Stimulated activated naive B cell treated with anti-CD40 and anti-IgM and Interleukin-4, amounts not matched to agents 10 μg/mL and 1 μg/mL and 100 μg/mL, for 72 hours (primary cell): ENCODE measurements at regions not wholly inside any gene's neighbourhood (a gene's known extent, or its start where the extent isn't known, plus 50 kb on each side); places are given as distances from the start of the nearest gene placed in this dataset.

Experiments
- ATAC-seq, 2 donors: fragments of 150-1000 bp; cut with Tn5 transposase; replicated peaks; 2 replicates each; pipeline ENCODE4 v1.10.0; 2021; ENCODE audit warnings: moderate library complexity in 1 of 2
- DNase-seq: peaks from one replicate; pipeline ENCODE4 v3.0.0; 2021
- H3K27ac Mint-ChIP-seq: one replicate; pipeline ENCODE4 v1.8.0; 2022; ENCODE audit warnings: mild to moderate bottlenecking, mixed read lengths
- H3K27me3 Mint-ChIP-seq, 2 donors: one replicate each; pipeline ENCODE4 v1.8.0; 2022; ENCODE audit warnings: mixed read lengths in 2 of 2
- H3K36me3 Mint-ChIP-seq, 2 donors: one replicate each; pipeline ENCODE4 v1.8.0; 2022; ENCODE audit warnings: mixed read lengths in 2 of 2, mild to moderate bottlenecking in 1 of 2
- H3K4me1 Mint-ChIP-seq, 2 donors: one replicate each; pipeline ENCODE4 v1.8.0; 2022; ENCODE audit warnings: mixed read lengths in 2 of 2, mild to moderate bottlenecking in 1 of 2
- H3K4me3 Mint-ChIP-seq, 2 donors: one replicate each; pipeline ENCODE4 v1.8.0; 2022; ENCODE audit warnings: mild to moderate bottlenecking in 2 of 2, mixed read lengths in 2 of 2, moderate library complexity in 1 of 2
- H3K9me3 Mint-ChIP-seq, 2 donors: one replicate each; pipeline ENCODE4 v1.8.0; 2022; ENCODE audit warnings: mixed read lengths in 2 of 2, mild to moderate bottlenecking in 1 of 2

- DNase-seq (no peak), ATAC-seq (no peak)
- Mint-ChIP-seq H3K9me3 (peaks cover 6 to 11% of the 10 kb centered on the region in 2 donors), H3K4me3 (no peak overlapping the region), H3K27me3 (no peaks in the 10 kb centered on the region), H3K36me3 (no peaks in the 10 kb centered on the region), H3K27ac (no peak overlapping the region), H3K4me1 (no peaks in the 10 kb centered on the region)
Observed at GRCh38 chr14:44010595-44010994, 496.5 kb downstream of the FSCB start.

GRCh38 chr14:44010071-44010470 is 497.0 kb downstream of the FSCB start:
- Mint-ChIP-seq H3K27ac (no peak overlapping the region), H3K4me1 (no peaks in the 10 kb centered on the region), H3K36me3 (no peaks in the 10 kb centered on the region), H3K4me3 (no peak overlapping the region), H3K27me3 (no peaks in the 10 kb centered on the region), H3K9me3 (peaks cover 6 to 12% of the 10 kb centered on the region in 2 donors)
- ATAC-seq: no peak
- no peak for DNase-seq

- ATAC-seq (no peak), DNase-seq (no peak)
- no peaks in the 10 kb centered on the region for H3K27me3 Mint-ChIP-seq
- no peak overlapping the region for H3K27ac Mint-ChIP-seq
- H3K4me1 Mint-ChIP-seq: no peaks in the 10 kb centered on the region
- H3K4me3 Mint-ChIP-seq: no peak overlapping the region
- H3K9me3 Mint-ChIP-seq: peaks cover 8 to 15% of the 10 kb centered on the region in 2 donors
- H3K36me3 Mint-ChIP-seq: no peaks in the 10 kb centered on the region
Observed at GRCh38 chr14:44009642-44010041, 497.4 kb downstream of the FSCB start.

GRCh38 chr14:43988989-43989388 is 518.1 kb downstream of the FSCB start:
- ATAC-seq (no peak), DNase-seq (no peak)
- H3K36me3 Mint-ChIP-seq: no peaks in the 10 kb centered on the region
- no peak overlapping the region for H3K4me3 Mint-ChIP-seq
- H3K27me3 Mint-ChIP-seq: no peaks in the 10 kb centered on the region
- peaks cover 3 to 9% of the 10 kb centered on the region in 2 donors for H3K9me3 Mint-ChIP-seq
- H3K4me1 Mint-ChIP-seq: no peaks in the 10 kb centered on the region
- H3K27ac Mint-ChIP-seq: no peak overlapping the region

- Mint-ChIP-seq H3K4me3 (no peak overlapping the region), H3K27ac (no peak overlapping the region), H3K36me3 (no peaks in the 10 kb centered on the region), H3K4me1 (no peaks in the 10 kb centered on the region), H3K27me3 (no peaks in the 10 kb centered on the region), H3K9me3 (peaks cover 4 to 12% of the 10 kb centered on the region in 2 donors)
- ATAC-seq: no peak
- no peak for DNase-seq
Observed at GRCh38 chr14:43983721-43984120, 523.4 kb downstream of the FSCB start.

GRCh38 chr14:43981135-43981768 is 525.8 kb downstream of the FSCB start:
- DNase-seq: no peak
- ATAC-seq: no peak
- Mint-ChIP-seq H3K4me1 (no peaks in the 10 kb centered on the region), H3K9me3 (peaks cover 7 to 13% of the 10 kb centered on the region in 2 donors), H3K27ac (no peak overlapping the region), H3K36me3 (no peaks in the 10 kb centered on the region), H3K4me3 (no peak overlapping the region), H3K27me3 (no peaks in the 10 kb centered on the region)

- DNase-seq (no peak), ATAC-seq (no peak)
- Mint-ChIP-seq H3K4me1 (no peaks in the 10 kb centered on the region), H3K9me3 (peaks cover 0 to 9% of the 10 kb centered on the region in 2 donors), H3K27ac (no peak overlapping the region), H3K4me3 (no peak overlapping the region), H3K27me3 (no peaks in the 10 kb centered on the region), H3K36me3 (no peaks in the 10 kb centered on the region)
Observed at GRCh38 chr14:43956741-43957140, 550.3 kb downstream of the FSCB start.

- Mint-ChIP-seq H3K27ac (no peak overlapping the region), H3K27me3 (no peaks in the 10 kb centered on the region), H3K4me1 (no peaks in the 10 kb centered on the region), H3K4me3 (no peak overlapping the region), H3K36me3 (no peaks in the 10 kb centered on the region), H3K9me3 (no peaks in the 10 kb centered on the region)
- ATAC-seq (no peak), DNase-seq (no peak)
Observed at GRCh38 chr14:43949400-43949799, 557.7 kb downstream of the FSCB start.

- DNase-seq (no peak), ATAC-seq (no peak)
- H3K27ac Mint-ChIP-seq: no peak overlapping the region
- H3K4me3 Mint-ChIP-seq: no peak overlapping the region
- no peaks in the 10 kb centered on the region for H3K27me3 Mint-ChIP-seq
- no peaks in the 10 kb centered on the region for H3K36me3 Mint-ChIP-seq
- peaks cover 3 to 7% of the 10 kb centered on the region in 2 donors for H3K9me3 Mint-ChIP-seq
- no peaks in the 10 kb centered on the region for H3K4me1 Mint-ChIP-seq
Observed at GRCh38 chr14:43939836-43940235, 567.2 kb downstream of the FSCB start.

GRCh38 chr14:43938588-43939281 is 568.3 kb downstream of the FSCB start:
- H3K9me3 Mint-ChIP-seq: peaks cover 3 to 7% of the 10 kb centered on the region in 2 donors
- H3K27me3 Mint-ChIP-seq: no peaks in the 10 kb centered on the region
- no peak overlapping the region for H3K27ac Mint-ChIP-seq
- no peak for DNase-seq
- no peaks in the 10 kb centered on the region for H3K4me1 Mint-ChIP-seq
- H3K36me3 Mint-ChIP-seq: no peaks in the 10 kb centered on the region
- H3K4me3 Mint-ChIP-seq: no peak overlapping the region
- ATAC-seq: peak in 1 of 2 donors; percentile 16

GRCh38 chr14:43937001-43937400 is 570.1 kb downstream of the FSCB start:
- DNase-seq (no peak), ATAC-seq (no peak)
- Mint-ChIP-seq H3K36me3 (no peaks in the 10 kb centered on the region), H3K4me1 (no peaks in the 10 kb centered on the region), H3K4me3 (no peak overlapping the region), H3K9me3 (peaks cover 3 to 9% of the 10 kb centered on the region in 2 donors), H3K27me3 (no peaks in the 10 kb centered on the region), H3K27ac (no peak overlapping the region)

- Mint-ChIP-seq H3K4me3 (no peak overlapping the region), H3K27ac (no peak overlapping the region), H3K27me3 (no peaks in the 10 kb centered on the region), H3K9me3 (peaks cover 3 to 9% of the 10 kb centered on the region in 2 donors), H3K36me3 (no peaks in the 10 kb centered on the region), H3K4me1 (no peaks in the 10 kb centered on the region)
- ATAC-seq (no peak), DNase-seq (no peak)
Observed at GRCh38 chr14:43934102-43934501, 573.0 kb downstream of the FSCB start.

- H3K4me3 Mint-ChIP-seq: no peak overlapping the region
- H3K4me1 Mint-ChIP-seq: no peaks in the 10 kb centered on the region
- no peaks in the 10 kb centered on the region for H3K27me3 Mint-ChIP-seq
- no peak for DNase-seq
- no peak for ATAC-seq
- H3K9me3 Mint-ChIP-seq: peaks cover 1 to 4% of the 10 kb centered on the region in 2 donors
- H3K36me3 Mint-ChIP-seq: no peaks in the 10 kb centered on the region
- H3K27ac Mint-ChIP-seq: no peak overlapping the region
Observed at GRCh38 chr14:43914041-43914693, 592.9 kb downstream of the FSCB start.

GRCh38 chr14:43903209-43903608 is 603.9 kb downstream of the FSCB start:
- H3K9me3 Mint-ChIP-seq: peaks cover 0 to 3% of the 10 kb centered on the region in 2 donors
- H3K4me3 Mint-ChIP-seq: no peak overlapping the region
- no peak overlapping the region for H3K27ac Mint-ChIP-seq
- no peak for DNase-seq
- no peaks in the 10 kb centered on the region for H3K27me3 Mint-ChIP-seq
- no peaks in the 10 kb centered on the region for H3K4me1 Mint-ChIP-seq
- ATAC-seq: no peak
- H3K36me3 Mint-ChIP-seq: no peaks in the 10 kb centered on the region
